ENCODE measurements at regions not wholly inside any gene's neighbourhood (a gene's known extent, or its start where the extent isn't known, plus 50 kb on each side); places are given as distances from the start of the nearest gene placed in this dataset.

GRCh38 chr1:55374801-55375616 is 159.8 kb upstream of the USP24 start:
- no peak for DNase-seq

- DNase-seq: no peak
Observed at GRCh38 chr1:55374216-55374615, 159.1 kb upstream of the USP24 start.

DNA sequence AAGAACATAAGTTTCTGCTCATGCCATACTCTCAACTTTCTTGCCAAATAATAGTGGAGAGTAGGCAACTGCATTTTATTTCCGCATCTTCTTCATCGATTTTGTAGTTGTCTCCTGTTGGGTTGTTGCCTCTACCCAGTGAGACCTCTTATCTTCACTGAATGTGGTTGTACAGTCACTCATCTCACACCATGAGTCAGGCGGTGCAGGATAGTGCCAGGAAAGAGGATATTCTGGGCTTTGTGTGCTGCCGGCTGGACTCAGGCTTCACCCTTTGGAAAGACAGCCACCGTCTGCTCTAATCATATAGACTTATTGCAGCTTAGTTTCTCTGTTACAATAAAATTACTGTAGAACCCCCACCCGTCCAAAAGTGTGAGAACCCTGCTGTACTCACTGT is 154.3 kb upstream of the USP24 start:
- no peak for DNase-seq

- DNase-seq: no peak
Observed at GRCh38 chr1:55368698-55369097, 153.5 kb upstream of the USP24 start.

DNA sequence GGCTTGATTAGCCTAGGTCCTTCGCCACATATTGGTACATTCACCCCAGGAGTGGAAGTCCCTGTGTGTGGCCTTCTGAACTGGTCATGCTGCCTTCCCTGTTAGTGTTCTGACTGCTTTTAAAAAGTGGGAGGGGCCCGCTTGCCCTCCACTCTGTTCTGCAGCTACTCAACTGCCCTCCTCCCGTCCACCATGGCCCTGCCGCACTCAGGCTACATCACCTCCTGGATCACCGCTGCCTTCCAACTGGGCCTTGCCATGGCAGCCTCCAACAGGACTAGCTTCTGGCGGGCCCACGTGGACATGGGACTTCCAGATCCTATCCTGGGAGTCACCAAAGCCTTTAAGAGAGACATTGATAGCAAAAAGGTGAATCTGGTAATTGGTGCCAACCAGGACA is 152.1 kb upstream of the USP24 start:
- DNase-seq: no peak

- no peak for DNase-seq
Observed at GRCh38 chr1:55364216-55364615, 149.1 kb upstream of the USP24 start.

- no peak for DNase-seq
Observed at GRCh38 chr1:55363268-55363667, 148.1 kb upstream of the USP24 start.

DNA sequence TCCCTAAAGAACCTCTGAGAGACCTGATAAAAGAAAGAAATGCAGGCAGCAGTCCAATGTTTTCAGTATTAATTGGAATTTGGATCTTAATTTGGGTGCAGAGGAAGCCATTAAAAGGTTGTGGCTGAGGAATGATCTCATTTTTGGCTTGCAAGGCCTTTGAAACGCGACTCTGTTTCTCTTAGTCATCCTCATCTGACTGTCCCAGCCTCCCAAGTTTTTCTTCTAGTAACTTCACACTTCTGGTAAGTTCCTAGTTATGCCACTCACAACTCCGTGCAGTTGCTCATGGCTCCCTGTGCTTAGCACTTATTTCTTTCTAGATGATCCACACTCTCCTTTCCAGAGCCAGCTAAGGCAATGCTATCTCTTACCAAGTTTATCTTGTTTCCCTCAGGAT is 147.4 kb upstream of the USP24 start:
- no peak for DNase-seq

DNA sequence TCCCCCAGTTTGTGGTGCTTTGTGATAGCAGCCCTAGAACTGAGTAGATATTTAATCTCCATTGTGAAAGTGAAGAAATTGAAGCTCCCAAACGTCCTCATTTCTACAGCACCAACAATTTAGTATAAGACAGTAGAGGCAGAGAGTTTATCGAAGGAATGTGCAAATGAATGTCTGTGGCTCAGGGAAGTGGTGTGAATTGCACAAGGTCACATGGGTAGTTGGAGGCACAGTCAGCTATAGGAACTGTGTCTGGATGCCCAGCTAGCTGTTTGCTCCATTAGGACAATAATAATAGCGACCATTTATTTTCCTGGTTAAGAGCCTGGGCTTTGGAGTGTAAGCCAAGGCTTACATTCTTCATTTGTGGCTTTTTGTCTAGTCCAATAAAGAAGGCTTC is 144.4 kb upstream of the USP24 start:
- DNase-seq: no peak

GRCh38 chr1:55358581-55358980 is 143.4 kb upstream of the USP24 start:
- no peak for DNase-seq

GRCh38 chr1:55355549-55355948 is 140.4 kb upstream of the USP24 start:
- no peak for DNase-seq

- DNase-seq: no peak
Observed at GRCh38 chr1:55353707-55354620, 138.8 kb upstream of the USP24 start.

GRCh38 chr1:55352811-55353180 is 137.6 kb upstream of the USP24 start:
- DNase-seq: no peak

DNA sequence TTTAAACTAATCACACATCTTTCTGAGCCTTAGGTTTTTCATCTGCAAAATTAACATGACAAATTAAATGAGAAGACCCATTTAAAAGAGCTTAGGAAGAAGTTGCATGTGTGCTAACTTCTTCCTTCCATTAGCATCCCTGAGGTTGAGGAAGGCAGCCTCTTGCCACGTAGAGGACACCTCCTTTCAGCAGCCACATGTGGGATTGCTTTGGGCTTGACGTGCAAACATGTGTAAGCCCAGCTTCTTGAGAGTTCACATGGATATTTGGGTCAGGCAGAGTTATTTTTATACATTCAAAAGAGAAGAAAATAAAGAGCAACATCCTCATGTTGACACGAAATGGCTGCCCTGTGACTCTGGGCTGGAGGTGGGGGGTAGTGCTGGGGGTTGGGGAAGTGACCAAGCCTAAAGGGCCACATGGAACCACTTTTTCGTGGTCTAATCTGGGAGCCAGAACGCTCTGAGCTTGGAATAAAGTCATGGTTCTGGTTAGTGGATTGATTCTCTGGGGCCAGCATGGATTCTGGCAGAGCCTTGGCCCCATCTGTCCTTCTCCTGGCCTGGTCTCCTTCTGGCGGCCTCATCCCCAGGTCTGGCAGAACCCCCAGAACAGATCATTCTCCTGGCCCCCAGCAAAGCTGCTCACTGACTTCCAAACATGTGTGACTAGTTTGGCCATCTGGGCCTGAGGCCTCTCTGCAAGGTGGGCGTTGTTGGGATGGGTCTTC is 137.1 kb upstream of the USP24 start:
- DNase-seq: no peak

- no peak for DNase-seq
Observed at GRCh38 chr1:55348356-55348755, 133.2 kb upstream of the USP24 start.

DNA sequence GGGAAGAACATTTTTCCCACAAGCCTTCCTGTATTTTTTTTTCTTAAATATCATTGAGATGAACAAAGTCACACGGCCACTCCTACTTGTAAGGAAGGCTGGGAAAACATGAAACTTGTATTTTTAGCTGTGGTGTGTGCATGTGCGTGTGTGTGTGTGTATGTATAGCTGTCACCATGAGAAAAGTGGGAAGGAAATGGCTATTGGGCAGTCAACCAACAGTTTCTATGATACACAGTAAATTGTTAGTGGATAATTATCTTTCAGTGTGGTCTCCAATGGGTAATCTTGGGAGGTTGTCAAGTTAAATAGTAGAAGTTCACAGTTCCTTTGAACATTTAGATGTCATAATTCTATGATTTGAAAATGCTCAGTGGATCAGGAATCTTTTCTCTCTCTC is 132.7 kb upstream of the USP24 start:
- no peak for DNase-seq

- DNase-seq: no peak
Observed at GRCh38 chr1:55347041-55347440, 131.9 kb upstream of the USP24 start.

DNA sequence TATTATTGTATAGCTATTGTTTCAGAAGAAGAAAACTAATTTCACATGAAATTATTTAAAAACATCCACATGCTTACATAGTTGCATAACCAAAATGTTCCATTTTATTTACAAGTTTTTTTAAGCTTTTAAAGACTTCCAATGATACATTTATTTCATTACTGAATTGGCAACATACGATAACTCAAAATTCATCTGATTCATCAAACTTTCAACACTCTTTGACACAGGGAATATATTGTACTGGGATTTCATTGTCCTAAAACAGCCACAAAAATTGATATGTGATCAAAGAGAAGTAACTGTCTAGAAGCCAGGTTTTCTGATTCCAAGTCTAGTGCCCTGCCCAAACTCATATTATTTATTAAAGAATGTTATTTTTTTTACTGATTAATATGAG is 131.4 kb upstream of the USP24 start:
- DNase-seq: no peak

DNA sequence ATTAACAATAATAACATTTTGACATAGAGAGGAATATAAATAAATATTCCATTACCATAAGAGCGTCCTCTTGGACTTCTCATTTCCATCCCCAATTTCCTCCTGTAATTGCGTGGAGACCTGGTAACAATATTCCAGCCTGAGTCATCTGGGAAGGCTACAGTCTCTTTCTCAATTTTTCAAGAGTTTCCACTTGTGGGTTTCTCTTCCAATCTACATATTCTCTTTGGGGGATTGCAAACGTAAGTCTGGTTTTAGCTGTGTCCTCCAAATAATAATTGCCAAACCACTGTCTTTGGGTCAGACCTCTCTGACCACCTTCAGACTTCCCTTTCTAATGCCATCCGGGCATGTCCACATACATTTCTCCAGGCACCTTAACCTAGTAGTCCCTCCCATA is 124.5 kb upstream of the USP24 start:
- DNase-seq: no peak

DNA sequence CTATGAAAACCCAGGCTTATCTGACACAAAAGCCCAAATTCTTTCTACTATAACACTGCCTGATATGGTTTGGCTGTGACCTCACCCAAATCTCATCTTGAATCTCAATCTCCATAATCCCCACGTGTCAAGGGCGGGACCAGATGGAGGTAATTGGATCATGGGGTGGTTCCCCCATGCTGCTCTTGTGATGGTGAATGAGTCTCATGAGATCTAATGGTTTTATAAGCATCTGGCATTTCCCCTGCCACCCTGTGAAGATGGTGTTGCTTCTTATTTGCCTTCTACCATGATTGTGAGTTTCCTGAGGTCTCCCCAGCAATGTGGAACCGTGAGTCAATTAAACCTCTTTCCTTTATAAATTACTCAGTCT is 123.3 kb upstream of the USP24 start:
- DNase-seq: no peak

DNA sequence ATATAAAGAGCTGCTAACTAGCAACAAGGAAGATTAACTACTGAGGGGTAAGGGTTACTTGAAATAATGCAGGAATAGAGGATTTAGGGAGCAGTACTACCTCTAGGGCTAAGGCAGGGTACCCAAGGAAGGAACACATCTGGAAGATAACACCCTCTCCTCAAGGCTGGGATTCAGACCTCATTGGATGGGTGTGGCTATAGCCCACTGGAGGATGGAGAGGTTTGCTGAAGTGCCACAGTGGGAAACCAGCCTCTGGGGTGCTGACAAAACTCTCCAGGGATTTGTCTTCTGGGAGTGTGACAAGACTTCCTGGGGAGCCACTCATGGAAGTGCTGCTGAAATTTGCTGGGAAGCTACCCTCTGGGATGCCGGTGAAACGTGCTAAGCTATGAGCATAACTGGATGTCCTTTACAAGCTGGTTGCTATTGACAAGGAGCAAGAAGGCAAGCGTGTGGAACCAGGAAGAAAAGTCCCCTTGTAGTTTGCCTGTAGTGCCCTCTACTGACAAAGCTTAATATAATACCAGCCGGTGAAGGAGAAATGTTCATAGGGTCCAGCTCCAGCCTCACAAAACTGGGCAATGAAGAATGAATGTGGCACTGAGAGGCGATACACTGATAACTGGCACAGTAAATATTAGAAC is 122.8 kb upstream of the USP24 start:
- DNase-seq: no peak

DNA sequence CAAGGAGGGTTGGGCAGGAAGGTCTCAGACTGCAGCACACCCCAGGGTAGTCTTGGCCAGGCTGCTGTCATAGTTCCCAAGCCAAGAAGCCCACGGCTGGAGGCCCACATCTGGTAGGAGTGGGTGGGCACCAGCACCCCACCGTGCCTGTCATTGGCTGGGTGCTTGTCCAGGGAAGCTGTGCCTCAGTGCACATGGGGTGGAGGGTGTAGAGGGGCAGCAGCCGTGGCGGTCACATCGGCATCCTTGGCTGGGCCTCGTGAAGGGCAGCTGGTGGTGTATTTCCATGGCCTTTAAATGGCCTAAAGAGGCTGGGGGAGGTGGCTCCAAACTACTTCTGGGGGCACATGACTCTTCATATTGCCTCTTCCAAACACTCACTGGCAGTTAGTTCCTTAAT is 119.6 kb upstream of the USP24 start:
- DNase-seq: no peak

DNA sequence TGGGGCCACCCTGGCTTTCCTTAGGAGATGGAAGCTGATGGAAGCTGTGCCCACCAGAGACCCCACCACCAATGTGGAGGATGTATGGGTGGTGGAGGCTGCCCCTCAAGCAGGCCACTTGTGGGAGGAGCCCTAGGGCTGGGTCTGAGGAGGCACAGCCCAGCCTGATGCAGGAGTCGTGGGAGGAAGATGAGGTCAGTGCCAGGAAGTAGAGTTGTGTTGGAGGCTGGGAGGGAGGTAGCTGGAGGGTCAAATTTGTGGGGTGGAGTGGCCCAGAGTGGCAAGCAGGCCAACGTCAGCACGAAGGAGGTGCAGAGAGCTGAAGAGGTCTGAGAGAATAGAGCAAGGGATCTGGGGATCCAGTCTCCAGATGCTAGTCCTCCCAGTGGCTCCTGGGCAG is 119.0 kb upstream of the USP24 start:
- no peak for DNase-seq
